Liver (tissue), 8 donors: ENCODE measurements at regions not wholly inside any gene's neighbourhood (a gene's known extent, or its start where the extent isn't known, plus 50 kb on each side); places are given as distances from the start of the nearest gene placed in this dataset.

Source experiments
- DNase-seq: peaks from one replicate; pipeline ENCODE4 v3.0.0-alpha.2; 2017; ENCODE audit warnings: low spot score
- H3K27ac ChIP-seq, 2 donors: one replicate each; pipeline ENCODE4 v1.7.0; 2013; ENCODE audit warnings: inconsistent platforms in 2 of 2, low read length in 2 of 2, control low read depth in 1 of 2, low read depth in 1 of 2, mild to moderate bottlenecking in 1 of 2
- H3K27me3 ChIP-seq, 4 donors: one replicate each; pipeline versions ENCODE4 v1.6.1 to v1.7.0; 2013; ENCODE audit warnings: low read length in 3 of 4, inconsistent platforms in 1 of 4, mild to moderate bottlenecking in 1 of 4, moderate library complexity in 1 of 4; ENCODE audit not compliant: control insufficient read depth in 4 of 4, insufficient read depth in 4 of 4
- H3K36me3 ChIP-seq, 4 donors: one replicate each; pipeline versions ENCODE4 v1.6.1 to v1.7.0; 2013; ENCODE audit warnings: low read length in 3 of 4, mild to moderate bottlenecking in 3 of 4, low read depth in 1 of 4, moderate library complexity in 1 of 4; ENCODE audit not compliant: control insufficient read depth in 4 of 4, insufficient read depth in 3 of 4
- H3K4me1 ChIP-seq, 4 donors: one replicate each; pipeline versions ENCODE4 v1.6.1 to v1.7.0; 2013; ENCODE audit warnings: low read length in 3 of 4, mild to moderate bottlenecking in 3 of 4, moderate library complexity in 1 of 4; ENCODE audit not compliant: control insufficient read depth in 4 of 4, insufficient read depth in 4 of 4
- H3K4me3 ChIP-seq, 3 donors: one replicate each; pipeline versions ENCODE4 v1.6.1 to v1.7.0; 2013; ENCODE audit warnings: low read length in 3 of 3, control low read depth in 1 of 3, low read depth in 1 of 3, mild to moderate bottlenecking in 1 of 3
- H3K9ac ChIP-seq, 2 donors: one replicate each; pipeline ENCODE4 v1.7.0; 2013; ENCODE audit warnings: low read length in 2 of 2, mild to moderate bottlenecking in 2 of 2, moderate library complexity in 2 of 2, control low read depth in 1 of 2, low read depth in 1 of 2
- H3K9me3 ChIP-seq, 4 donors: one replicate each; pipeline versions ENCODE4 v1.6.1 to v1.7.0; 2013; ENCODE audit warnings: low read length in 3 of 4; ENCODE audit not compliant: control insufficient read depth in 4 of 4
- ATF3 ChIP-seq: IDR thresholded peaks from 2 replicates; pipeline ENCODE4 v1.6.1; 2016; ENCODE audit warnings: antibody characterized with exemption
- CTCF ChIP-seq: fragments of 150-350 bp; IDR thresholded peaks from 2 replicates; pipeline ENCODE4 v1.5.1; 2017; ENCODE audit warnings: improper control_type of control experiment, low read depth, low read length; ENCODE audit not compliant: missing input control
- EGR1 ChIP-seq, 2 donors: IDR thresholded peaks; 2 replicates each; pipeline ENCODE4 v1.6.1; 2016 to 2018; ENCODE audit warnings: antibody characterized with exemption in 2 of 2, low read depth in 2 of 2
- FOXA1 ChIP-seq: IDR thresholded peaks from 2 replicates; pipeline ENCODE4 v1.6.1; 2016; ENCODE audit warnings: antibody characterized with exemption
- FOXA2 ChIP-seq: IDR thresholded peaks from 2 replicates; pipeline ENCODE4 v1.6.1; 2016; ENCODE audit warnings: antibody characterized with exemption
- GABPA ChIP-seq, 2 donors: IDR thresholded peaks in 1 of 2; conservative IDR thresholded peaks in 1 of 2; 2 replicates each; pipeline ENCODE4 v1.6.1; 2016; ENCODE audit warnings: antibody characterized with exemption in 2 of 2, mild to moderate bottlenecking in 1 of 2, moderate library complexity in 1 of 2
- HNF4A ChIP-seq, 2 donors: conservative IDR thresholded peaks; 2 replicates each; pipeline ENCODE4 v1.6.1; 2016; ENCODE audit warnings: antibody characterized with exemption in 2 of 2, mild to moderate bottlenecking in 2 of 2
- HNF4G ChIP-seq: IDR thresholded peaks from 2 replicates; pipeline ENCODE4 v1.6.1; 2016; ENCODE audit warnings: antibody characterized with exemption
- JUND ChIP-seq, 2 donors: IDR thresholded peaks; 2 replicates each; pipeline ENCODE4 v1.6.1; 2016; ENCODE audit warnings: antibody characterized with exemption in 2 of 2
- MAX ChIP-seq: IDR thresholded peaks from 2 replicates; pipeline ENCODE4 v1.6.1; 2016; ENCODE audit warnings: antibody characterized with exemption
- NR2F2 ChIP-seq: IDR thresholded peaks from 2 replicates; pipeline ENCODE4 v1.6.1; 2016; ENCODE audit warnings: antibody characterized with exemption
- RAD21 ChIP-seq, 2 donors: IDR thresholded peaks; 2 replicates each; pipeline ENCODE4 v1.6.1; 2016; ENCODE audit warnings: antibody characterized with exemption in 2 of 2, mild to moderate bottlenecking in 2 of 2
- REST ChIP-seq: IDR thresholded peaks from 2 replicates; pipeline ENCODE4 v1.6.1; 2016; ENCODE audit warnings: antibody characterized with exemption, mild to moderate bottlenecking
- RXRA ChIP-seq, 2 donors: IDR thresholded peaks; 2 replicates each; pipeline ENCODE4 v1.6.1; 2017 to 2018; ENCODE audit warnings: antibody characterized with exemption in 2 of 2, mild to moderate bottlenecking in 1 of 2
- SP1 ChIP-seq: IDR thresholded peaks from 2 replicates; pipeline ENCODE4 v1.6.1; 2018; ENCODE audit warnings: antibody characterized with exemption, mild to moderate bottlenecking
- TAF1 ChIP-seq: conservative IDR thresholded peaks from 2 replicates; pipeline ENCODE4 v1.6.1; 2016; ENCODE audit warnings: antibody characterized with exemption, mild to moderate bottlenecking
- YY1 ChIP-seq: IDR thresholded peaks from 2 replicates; pipeline ENCODE4 v1.6.1; 2016; ENCODE audit warnings: antibody characterized with exemption, mild to moderate bottlenecking
- ZBTB33 ChIP-seq: IDR thresholded peaks from 2 replicates; pipeline ENCODE4 v1.6.1; 2016; ENCODE audit warnings: antibody characterized with exemption
- WGBS: extraction: QIAGEN DNeasy Blood & Tissue Kit; methylation state at CpG from one replicate; pipeline ENCODE4 v1.1.7; 2013; 5-methylcytosine and 5-hydroxymethylcytosine counted together
- donor health status: healthy.
- donor health status: healthy.
- donor health status: healthy.
- donor health status: healthy.
- donor health status: healthy.

GRCh38 chr14:38394064-38394463 is 138.2 kb upstream of the CLEC14A start:
- H3K9ac ChIP-seq = no peak overlapping the region
- H3K36me3 ChIP-seq = no peaks in the 10 kb centered on the region
- H3K4me3 ChIP-seq = no peak overlapping the region
- peaks cover 0 to 2% (median 0%) of the 10 kb centered on the region in 4 donors for H3K27me3 ChIP-seq
- H3K27ac ChIP-seq = no peak overlapping the region
- 88% methylated on average over 2 of the region's 2 CpGs for WGBS
- no peak for TF ChIP-seq FOXA2
- TF ChIP-seq JUND (IDR thresholded peaks at IDR 0.05) = no peak
- TF ChIP-seq ATF3 = no peak
- TF ChIP-seq REST = no peak
- TF ChIP-seq GABPA (IDR thresholded peaks at IDR 0.05 in 1 of 2, conservative IDR thresholded peaks at IDR 0.05 in 1 of 2) = no peak
- no peak for TF ChIP-seq FOXA1
- TF ChIP-seq SP1 = no peak
- TF ChIP-seq ZBTB33 = no peak
- no peak for TF ChIP-seq YY1
- no peak for TF ChIP-seq MAX
- TF ChIP-seq CTCF = no peak
- TF ChIP-seq TAF1 = no peak
- no peak for TF ChIP-seq RAD21 (IDR thresholded peaks at IDR 0.05)
- TF ChIP-seq HNF4G = no peak
- no peak for TF ChIP-seq NR2F2
- TF ChIP-seq RXRA (IDR thresholded peaks at IDR 0.05) = no peak
- TF ChIP-seq HNF4A (conservative IDR thresholded peaks at IDR 0.05) = no peak
- TF ChIP-seq EGR1 (IDR thresholded peaks at IDR 0.05; ENCODE audit: low read depth in 2 of 2) = no peak
- H3K4me1 ChIP-seq = peaks cover 0 to 5% (median 0%) of the 10 kb centered on the region in 4 donors
- no peak for DNase-seq
- no peaks in the 10 kb centered on the region for H3K9me3 ChIP-seq

GRCh38 chr14:38391334-38391733 is 135.4 kb upstream of the CLEC14A start:
- Histone ChIP-seq H3K27ac (peak overlapping the region in 1 of 2 donors; percentile 11), H3K4me3 (no peak overlapping the region)
- no peak for DNase-seq
- TF ChIP-seq GABPA (IDR thresholded peaks at IDR 0.05 in 1 of 2, conservative IDR thresholded peaks at IDR 0.05 in 1 of 2) (no peak), HNF4G (peak; percentile 51), HNF4A (conservative IDR thresholded peaks at IDR 0.05) (peak; percentile 51 to 76), CTCF (no peak), EGR1 (IDR thresholded peaks at IDR 0.05; ENCODE audit: low read depth in 2 of 2) (no peak), FOXA1 (no peak), ATF3 (peak; percentile 44), ZBTB33 (no peak), TAF1 (no peak), NR2F2 (no peak), RAD21 (IDR thresholded peaks at IDR 0.05) (peak in 1 of 2 donors; percentile 35), JUND (IDR thresholded peaks at IDR 0.05) (peak in 1 of 2 donors; percentile 71), SP1 (peak; percentile 78), YY1 (no peak), RXRA (IDR thresholded peaks at IDR 0.05) (peak; percentile 5 to 21)

More at GRCh38 chr14:38391334-38391733, 135.4 kb upstream of the CLEC14A start:
- Histone ChIP-seq H3K27me3 (peaks cover 0 to 2% (median 0%) of the 10 kb centered on the region in 4 donors), H3K9ac (no peak overlapping the region), H3K4me1 (peaks cover 0 to 5% (median 0%) of the 10 kb centered on the region in 4 donors), H3K36me3 (no peaks in the 10 kb centered on the region), H3K9me3 (no peaks in the 10 kb centered on the region)
